GM23338 (cell line): ENCODE measurements at regions not wholly inside any gene's neighbourhood (a gene's known extent, or its start where the extent isn't known, plus 50 kb on each side); places are given as distances from the start of the nearest gene placed in this dataset.

Experiments
- ATAC-seq: fragments of 200-7000 bp; cut with Tn5 transposase; 3 replicates; pipeline ENCODE4 v1.9.1; 2020
- DNase-seq: peaks from one replicate; pipeline ENCODE4 v3.0.0-alpha.2; 2015; ENCODE audit warnings: low spot score
- H2AFZ ChIP-seq: fragments of 200-600 bp; sonication (generic); 2 replicates; pipeline ENCODE4 v1.8.0; 2016; ENCODE audit warnings: antibody characterized with exemption, mild to moderate bottlenecking, moderate library complexity
- H3F3A ChIP-seq: fragments of 200-600 bp; sonication (generic); replicated peaks from 2 replicates; pipeline ENCODE4 v1.8.0; 2017; ENCODE audit warnings: antibody characterized with exemption, mixed run types, low read depth
- H3K27ac ChIP-seq: fragments of 200-600 bp; sonication (generic); 2 replicates; pipeline ENCODE4 v1.6.1; 2016; ENCODE audit warnings: low read depth
- H3K27me3 ChIP-seq: fragments of 200-600 bp; sonication (generic); 2 replicates; pipeline ENCODE4 v1.8.0; 2016; ENCODE audit warnings: mild to moderate bottlenecking, mixed run types, moderate library complexity; ENCODE audit not compliant: insufficient read depth
- H3K36me3 ChIP-seq: fragments of 200-600 bp; sonication (generic); 2 replicates; pipeline ENCODE4 v1.8.0; 2016; ENCODE audit warnings: mild to moderate bottlenecking; ENCODE audit not compliant: insufficient read depth
- H3K4me1 ChIP-seq: fragments of 200-600 bp; sonication (generic); 2 replicates; pipeline ENCODE4 v1.8.0; 2016; ENCODE audit warnings: mild to moderate bottlenecking, moderate library complexity; ENCODE audit not compliant: insufficient read depth
- H3K4me2 ChIP-seq: fragments of 200-600 bp; sonication (generic); 2 replicates; pipeline ENCODE4 v1.7.1; 2017; ENCODE audit warnings: mixed run types
- H3K4me3 ChIP-seq: fragments of 200-600 bp; sonication (generic); 2 replicates; pipeline ENCODE4 v1.6.1; 2016; ENCODE audit warnings: mixed run types
- H3K79me2 ChIP-seq: fragments of 200-600 bp; sonication (generic); replicated peaks from 2 replicates; pipeline ENCODE4 v1.8.0; 2017; ENCODE audit warnings: mild to moderate bottlenecking; ENCODE audit not compliant: insufficient read depth
- H3K9me2 ChIP-seq: fragments of 200-600 bp; sonication (generic); 2 replicates; pipeline ENCODE4 v1.8.0; 2017; ENCODE audit not compliant: insufficient read depth
- H4K20me1 ChIP-seq: fragments of 200-600 bp; sonication (generic); replicated peaks from 2 replicates; pipeline ENCODE4 v1.8.0; 2017; ENCODE audit warnings: mild to moderate bottlenecking; ENCODE audit not compliant: insufficient read depth
- H3K27ac Mint-ChIP-seq: 2 replicates; pipeline ENCODE4 v1.8.0; 2020; ENCODE audit warnings: inconsistent platforms, mild to moderate bottlenecking, moderate library complexity, mixed read lengths
- H3K27me3 Mint-ChIP-seq: 3 replicates; pipeline ENCODE4 v1.8.0; 2022; ENCODE audit warnings: low read depth, mild to moderate bottlenecking, moderate library complexity, mixed read lengths, inconsistent platforms; ENCODE audit not compliant: insufficient read depth, poor library complexity
- H3K36me3 Mint-ChIP-seq: 3 replicates; pipeline ENCODE4 v1.8.0; 2021; ENCODE audit warnings: low read depth, mild to moderate bottlenecking, inconsistent platforms, moderate library complexity, mixed read lengths
- H3K4me1 Mint-ChIP-seq: 3 replicates; pipeline ENCODE4 v1.8.0; 2020; ENCODE audit warnings: mild to moderate bottlenecking, inconsistent platforms, mixed read lengths
- H3K4me3 Mint-ChIP-seq: 3 replicates; pipeline ENCODE4 v1.8.0; 2021; ENCODE audit warnings: moderate library complexity, mild to moderate bottlenecking, inconsistent platforms, mixed read lengths
- H3K9me3 Mint-ChIP-seq: 3 replicates; pipeline ENCODE4 v1.8.0; 2020; ENCODE audit warnings: moderate library complexity, mild to moderate bottlenecking, inconsistent platforms, mixed read lengths
- EZH2phosphoT487 ChIP-seq: fragments of 200-600 bp; sonication (generic); IDR thresholded peaks from one replicate; pipeline ENCODE4 v1.8.1; 2018; ENCODE audit warnings: antibody characterized with exemption; ENCODE audit not compliant: unreplicated experiment
- JUNB ChIP-seq: IDR thresholded peaks from one replicate; pipeline ENCODE4 v1.6.1; 2016; ENCODE audit warnings: antibody characterized with exemption; ENCODE audit not compliant: unreplicated experiment
- REST ChIP-seq: IDR thresholded peaks from one replicate; pipeline ENCODE4 v1.6.1; 2018; ENCODE audit warnings: antibody characterized with exemption; ENCODE audit not compliant: unreplicated experiment
- STAT1 ChIP-seq: IDR thresholded peaks from one replicate; pipeline ENCODE4 v1.6.1; 2016; ENCODE audit warnings: antibody characterized with exemption; ENCODE audit not compliant: unreplicated experiment
- TF ChIP-seq, protein P1 (sequence below), 2 experiments: fragments of 200-600 bp in 1 of 2; sonication (generic) in 1 of 2; conservative IDR thresholded peaks; 2 replicates each; pipeline versions ENCODE4 v1.5.1 to v1.6.1; 2016 to 2017; ENCODE audit warnings: antibody characterized with exemption in 2 of 2, low read depth in 2 of 2, mild to moderate bottlenecking in 2 of 2, moderate library complexity in 1 of 2

DNA sequence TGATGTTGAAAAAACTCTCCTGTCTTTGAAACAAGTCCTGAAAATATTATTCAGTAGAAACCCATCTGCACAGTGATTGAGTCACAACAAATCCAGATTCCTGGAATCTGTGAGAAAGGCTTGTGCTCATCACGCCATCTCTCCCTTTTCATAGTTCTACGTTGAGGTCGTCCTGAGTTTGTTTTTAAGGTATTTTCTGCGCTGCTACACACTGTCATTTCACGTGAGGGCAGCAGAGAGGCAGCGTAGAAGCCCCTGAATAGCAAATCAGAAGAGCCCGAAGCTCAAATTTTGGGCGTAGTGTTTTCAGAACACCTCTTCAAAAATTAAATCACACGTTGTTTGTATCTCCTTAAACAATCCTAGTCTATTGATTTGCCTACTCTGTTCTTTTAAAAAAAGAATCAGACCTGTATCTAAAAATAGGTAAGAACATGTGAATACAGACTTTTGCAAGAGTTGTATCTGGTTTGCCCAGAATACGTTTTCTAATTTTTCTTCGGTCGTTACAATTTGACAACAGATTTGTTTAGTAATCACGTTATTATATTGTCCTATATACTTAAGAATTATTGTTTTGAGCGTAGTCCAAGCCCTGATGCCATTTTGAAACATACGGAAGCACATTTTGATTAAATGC is 61.6 kb upstream of the SLC38A11 start:
- ATAC-seq: peak; percentile 83
- H2AFZ ChIP-seq: no peak overlapping the region
- peak; percentile 80 for DNase-seq

DNA sequence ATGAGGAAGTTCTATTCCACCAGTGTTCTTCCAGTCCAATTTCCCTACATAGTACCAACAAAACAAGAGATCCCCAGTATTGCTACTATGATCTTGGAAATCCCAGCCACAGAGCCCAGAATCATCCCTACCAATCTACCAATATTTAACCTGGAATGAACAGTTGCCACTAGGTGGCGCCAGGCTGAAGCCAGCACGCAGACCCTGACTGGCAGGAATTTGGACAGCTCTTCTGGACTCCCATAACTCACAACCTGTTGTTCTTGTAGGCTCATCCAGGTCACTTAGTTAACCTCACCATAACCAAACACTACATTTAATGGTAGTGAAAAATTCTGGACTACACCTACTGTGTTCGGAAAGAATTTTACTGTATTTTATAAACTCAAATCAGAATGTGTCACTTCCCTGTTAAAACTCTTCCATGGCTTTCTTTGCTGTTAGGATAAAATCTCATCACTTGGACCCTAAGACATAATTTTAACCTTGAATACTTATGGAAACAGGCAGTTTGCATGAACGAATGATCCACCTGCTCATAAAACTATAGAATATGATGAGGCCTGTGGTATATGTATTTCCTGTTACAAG is 59.8 kb upstream of the SLC38A11 start:
- H3K4me1 ChIP-seq: peaks cover 15% of the 10 kb centered on the region; the same call in 1 of the 2 replicates
- no peaks in the 10 kb centered on the region for H3K79me2 ChIP-seq
- TF ChIP-seq, protein P1, sequence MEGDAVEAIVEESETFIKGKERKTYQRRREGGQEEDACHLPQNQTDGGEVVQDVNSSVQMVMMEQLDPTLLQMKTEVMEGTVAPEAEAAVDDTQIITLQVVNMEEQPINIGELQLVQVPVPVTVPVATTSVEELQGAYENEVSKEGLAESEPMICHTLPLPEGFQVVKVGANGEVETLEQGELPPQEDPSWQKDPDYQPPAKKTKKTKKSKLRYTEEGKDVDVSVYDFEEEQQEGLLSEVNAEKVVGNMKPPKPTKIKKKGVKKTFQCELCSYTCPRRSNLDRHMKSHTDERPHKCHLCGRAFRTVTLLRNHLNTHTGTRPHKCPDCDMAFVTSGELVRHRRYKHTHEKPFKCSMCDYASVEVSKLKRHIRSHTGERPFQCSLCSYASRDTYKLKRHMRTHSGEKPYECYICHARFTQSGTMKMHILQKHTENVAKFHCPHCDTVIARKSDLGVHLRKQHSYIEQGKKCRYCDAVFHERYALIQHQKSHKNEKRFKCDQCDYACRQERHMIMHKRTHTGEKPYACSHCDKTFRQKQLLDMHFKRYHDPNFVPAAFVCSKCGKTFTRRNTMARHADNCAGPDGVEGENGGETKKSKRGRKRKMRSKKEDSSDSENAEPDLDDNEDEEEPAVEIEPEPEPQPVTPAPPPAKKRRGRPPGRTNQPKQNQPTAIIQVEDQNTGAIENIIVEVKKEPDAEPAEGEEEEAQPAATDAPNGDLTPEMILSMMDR (conservative IDR thresholded peaks at IDR 0.05; ENCODE audit: low read depth in 2 of 2): peak; percentile 90 to 96
- TF ChIP-seq JUNB (no peak), REST (peak; percentile 50), STAT1 (no peak)
- H3K27me3 ChIP-seq: no peaks in the 10 kb centered on the region
- DNase-seq (peak; percentile 83), ATAC-seq (peak; percentile 76)
- H3F3A ChIP-seq: no peaks in the 10 kb centered on the region
- H3K4me1 Mint-ChIP-seq: peaks cover 8% of the 10 kb centered on the region; the same call in 2 of the 3 replicates
- H3K36me3 ChIP-seq: no peaks in the 10 kb centered on the region
- H2AFZ ChIP-seq: no peak overlapping the region
- H3K27ac Mint-ChIP-seq: no peak overlapping the region
- H3K4me2 ChIP-seq: no peak overlapping the region
- H3K9me2 ChIP-seq: no peaks in the 10 kb centered on the region
- H3K27me3 Mint-ChIP-seq: no peaks in the 10 kb centered on the region
- no peak overlapping the region for H3K4me3 Mint-ChIP-seq
- H3K36me3 Mint-ChIP-seq: no peaks in the 10 kb centered on the region
- no peak overlapping the region for H3K4me3 ChIP-seq
- H3K9me3 Mint-ChIP-seq: no peaks in the 10 kb centered on the region; the same call in 2 of the 3 replicates
- no peak overlapping the region for H3K27ac ChIP-seq
- H4K20me1 ChIP-seq: no peaks in the 10 kb centered on the region

More for the DNA sequence above, 61.6 kb upstream of the SLC38A11 start:
- no peak overlapping the region for H3K27ac Mint-ChIP-seq
- no peaks in the 10 kb centered on the region for H3K36me3 Mint-ChIP-seq
- H3K9me2 ChIP-seq: no peaks in the 10 kb centered on the region
- H3K4me1 Mint-ChIP-seq: no peaks in the 10 kb centered on the region
- H4K20me1 ChIP-seq: no peaks in the 10 kb centered on the region
- no peak overlapping the region for H3K4me3 ChIP-seq
- H3K4me2 ChIP-seq: no peak overlapping the region
- no peaks in the 10 kb centered on the region for H3K79me2 ChIP-seq
- 0 out of 2 replicates have a peak, but pooled peaks cover 7% of the 10 kb centered on the region for H3K4me1 ChIP-seq
- no peaks in the 10 kb centered on the region for H3K36me3 ChIP-seq
- no peaks in the 10 kb centered on the region for H3K27me3 Mint-ChIP-seq
- H3K27ac ChIP-seq: no peak overlapping the region
- H3K4me3 Mint-ChIP-seq: no peak overlapping the region
- no peaks in the 10 kb centered on the region; the same call in 2 of the 3 replicates for H3K9me3 Mint-ChIP-seq
- TF ChIP-seq, protein P1 (conservative IDR thresholded peaks at IDR 0.05; ENCODE audit: low read depth in 2 of 2): peak; percentile 80 to 83
- TF ChIP-seq EZH2phosphoT487: no peak
- H3F3A ChIP-seq: no peaks in the 10 kb centered on the region
- H3K27me3 ChIP-seq: no peaks in the 10 kb centered on the region
